Smooth muscle cell (in vitro differentiated cells): ENCODE measurements at regions not wholly inside any gene's neighbourhood (a gene's known extent, or its start where the extent isn't known, plus 50 kb on each side); places are given as distances from the start of the nearest gene placed in this dataset.

Source experiments
- DNase-seq: peaks from one replicate; lab custom pipeline; 2025; ENCODE audit not compliant: unreplicated experiment; lab: John Stamatoyannopoulos, UW
- H2AFZ ChIP-seq: fragments of 200-600 bp; sonication (generic); 2 replicates; pipeline ENCODE4 v1.6.0; 2016; ENCODE audit warnings: antibody characterized with exemption, low read depth, mild to moderate bottlenecking
- H3F3A ChIP-seq: fragments of 200-600 bp; sonication (generic); 2 replicates; pipeline ENCODE4 v1.6.0; 2017; ENCODE audit warnings: antibody characterized with exemption, low read depth
- H3K27ac ChIP-seq: fragments of 200-600 bp; sonication (generic); 2 replicates; pipeline ENCODE4 v1.5.1; 2016; ENCODE audit warnings: low read depth, mild to moderate bottlenecking
- H3K27me3 ChIP-seq: fragments of 200-600 bp; sonication (generic); 2 replicates; pipeline ENCODE4 v1.6.1; 2016; ENCODE audit warnings: low read depth, mild to moderate bottlenecking
- H3K36me3 ChIP-seq: fragments of 200-600 bp; sonication (generic); 2 replicates; pipeline ENCODE4 v1.5.1; 2016; ENCODE audit warnings: low read depth
- H3K4me1 ChIP-seq: fragments of 200-600 bp; sonication (generic); 2 replicates; pipeline ENCODE4 v1.5.1; 2016; ENCODE audit warnings: low read depth
- H3K4me2 ChIP-seq: fragments of 200-600 bp; sonication (generic); 2 replicates; pipeline ENCODE4 v1.6.0; 2016; ENCODE audit warnings: mild to moderate bottlenecking
- H3K4me3 ChIP-seq: fragments of 200-600 bp; sonication (generic); 2 replicates; pipeline ENCODE4 v1.5.1; 2016; ENCODE audit warnings: mild to moderate bottlenecking
- H3K79me2 ChIP-seq: fragments of 200-600 bp; sonication (generic); 2 replicates; pipeline ENCODE4 v1.6.0; 2016; ENCODE audit warnings: low read depth, mild to moderate bottlenecking
- H3K9ac ChIP-seq: fragments of 200-600 bp; sonication (generic); 2 replicates; pipeline ENCODE4 v1.6.0; 2016; ENCODE audit warnings: low read depth
- H3K9me3 ChIP-seq: fragments of 200-600 bp; sonication (generic); replicated peaks from 2 replicates; pipeline ENCODE4 v1.5.1; 2016; ENCODE audit warnings: low read depth
- H4K20me1 ChIP-seq: fragments of 200-600 bp; sonication (generic); 2 replicates; pipeline ENCODE4 v1.6.0; 2016; ENCODE audit warnings: low read depth
- CTCF ChIP-seq: fragments of 200-600 bp; sonication (generic); IDR thresholded peaks from 2 replicates; pipeline ENCODE4 v1.5.1; 2017; ENCODE audit warnings: borderline replicate concordance, mild to moderate bottlenecking, antibody characterized with exemption; ENCODE audit not compliant: insufficient read depth, poor library complexity, severe bottlenecking
- WGBS: methylation state at CpG from one replicate; pipeline ENCODE4 v1.1.7; 2016; ENCODE audit warnings: low lambda C conversion rate; 5-methylcytosine and 5-hydroxymethylcytosine counted together

- no peak for DNase-seq
Observed at GRCh38 chr15:81945014-81945615, 100.7 kb downstream of the MEX3B start.

GRCh38 chr15:81942655-81943195 is 103.1 kb downstream of the MEX3B start:
- H3F3A ChIP-seq: no peaks in the 10 kb centered on the region
- no peaks in the 10 kb centered on the region for H3K27me3 ChIP-seq
- H3K27ac ChIP-seq: no peak overlapping the region
- no peak overlapping the region for H3K4me3 ChIP-seq
- no peak overlapping the region for H3K4me2 ChIP-seq
- WGBS: 94% methylated on average over 3 of the region's 3 CpGs
- no peak for TF ChIP-seq CTCF
- H3K4me1 ChIP-seq: no peaks in the 10 kb centered on the region
- H3K79me2 ChIP-seq: no peaks in the 10 kb centered on the region
- H3K9ac ChIP-seq: no peak overlapping the region
- no peak overlapping the region for H2AFZ ChIP-seq
- H4K20me1 ChIP-seq: no peaks in the 10 kb centered on the region
- H3K9me3 ChIP-seq: no peaks in the 10 kb centered on the region
- H3K36me3 ChIP-seq: no peaks in the 10 kb centered on the region
- DNase-seq: no peak

More at GRCh38 chr15:81945014-81945615, 100.7 kb downstream of the MEX3B start:
- no peak overlapping the region for H2AFZ ChIP-seq
- no peaks in the 10 kb centered on the region for H3K4me1 ChIP-seq
- no peaks in the 10 kb centered on the region for H3F3A ChIP-seq
- no peak overlapping the region for H3K9ac ChIP-seq
- no peak overlapping the region for H3K4me3 ChIP-seq
- TF ChIP-seq CTCF: no peak
- no peaks in the 10 kb centered on the region for H3K36me3 ChIP-seq
- 86% methylated on average over 6 of the region's 6 CpGs for WGBS
- no peaks in the 10 kb centered on the region for H3K79me2 ChIP-seq
- no peak overlapping the region for H3K4me2 ChIP-seq
- no peaks in the 10 kb centered on the region for H3K27me3 ChIP-seq
- no peaks in the 10 kb centered on the region for H4K20me1 ChIP-seq
- H3K9me3 ChIP-seq: no peaks in the 10 kb centered on the region
- H3K27ac ChIP-seq: no peak overlapping the region

GRCh38 chr15:81942157-81942556 is 103.7 kb downstream of the MEX3B start:
- no peaks in the 10 kb centered on the region for H3K9me3 ChIP-seq
- no peak overlapping the region for H3K4me3 ChIP-seq
- H3K36me3 ChIP-seq: no peaks in the 10 kb centered on the region
- TF ChIP-seq CTCF: no peak
- no peaks in the 10 kb centered on the region for H3K79me2 ChIP-seq
- 68% methylated on average over 1 of the region's 1 CpG for WGBS
- no peaks in the 10 kb centered on the region for H3K4me1 ChIP-seq
- H3K9ac ChIP-seq: no peak overlapping the region
- H3F3A ChIP-seq: no peaks in the 10 kb centered on the region
- H4K20me1 ChIP-seq: no peaks in the 10 kb centered on the region
- no peak overlapping the region for H2AFZ ChIP-seq
- H3K27ac ChIP-seq: no peak overlapping the region
- no peak overlapping the region for H3K4me2 ChIP-seq
- DNase-seq: no peak
- no peaks in the 10 kb centered on the region for H3K27me3 ChIP-seq

- 78% methylated on average over 4 of the region's 4 CpGs for WGBS
- Histone ChIP-seq H3F3A (no peaks in the 10 kb centered on the region), H3K4me2 (peak overlapping the region; percentile 14), H3K79me2 (no peaks in the 10 kb centered on the region), H3K9ac (no peak overlapping the region), H3K4me3 (no peak overlapping the region), H3K4me1 (no peaks in the 10 kb centered on the region), H3K9me3 (no peaks in the 10 kb centered on the region), H3K27me3 (no peaks in the 10 kb centered on the region), H3K36me3 (no peaks in the 10 kb centered on the region), H3K27ac (no peak overlapping the region), H4K20me1 (no peaks in the 10 kb centered on the region), H2AFZ (no peak overlapping the region)
- no peak for TF ChIP-seq CTCF
- DNase-seq: no peak
Observed at GRCh38 chr15:81941479-81941878, 104.3 kb downstream of the MEX3B start.
